HS-27A (cell line): ENCODE measurements at regions not wholly inside any gene's neighbourhood (a gene's known extent, or its start where the extent isn't known, plus 50 kb on each side); places are given as distances from the start of the nearest gene placed in this dataset.

Source experiments
- DNase-seq: peaks from one replicate; pipeline ENCODE4 v3.0.0-alpha.2; 2012; ENCODE audit warnings: low read depth, missing footprints

GRCh38 chr6:168908887-168909286, 344.8 kb downstream of the THBS2 start:
- peak; percentile 35 for DNase-seq

GRCh38 chr6:168908166-168908565, 345.5 kb downstream of the THBS2 start:
- peak; percentile 34 for DNase-seq

GRCh38 chr6:168906391-168906790, 347.3 kb downstream of the THBS2 start:
- no peak for DNase-seq

- peak; percentile 14 for DNase-seq
Measured at GRCh38 chr6:168905451-168906090, 348.1 kb downstream of the THBS2 start.

- DNase-seq, result no peak
Measured at GRCh38 chr6:168903613-168904345, 349.9 kb downstream of the THBS2 start.

- no peak for DNase-seq
Measured at GRCh38 chr6:168902075-168902474, 351.6 kb downstream of the THBS2 start.

- DNase-seq, result no peak
Measured at GRCh38 chr6:168901076-168901475, 352.6 kb downstream of the THBS2 start.

- no peak for DNase-seq
Measured at GRCh38 chr6:168896321-168896720, 357.3 kb downstream of the THBS2 start.

- peak; percentile 24 for DNase-seq
Measured at GRCh38 chr6:168895102-168895812, 358.4 kb downstream of the THBS2 start.

GRCh38 chr6:168892031-168892430, 361.6 kb downstream of the THBS2 start:
- DNase-seq, result no peak

GRCh38 chr6:168890981-168891365, 362.7 kb downstream of the THBS2 start:
- no peak for DNase-seq

- DNase-seq, result no peak
Measured at GRCh38 chr6:168890306-168890980, 363.2 kb downstream of the THBS2 start.

GRCh38 chr6:168888786-168889345, 364.8 kb downstream of the THBS2 start:
- no peak for DNase-seq

- no peak for DNase-seq
Measured at GRCh38 chr6:168888102-168888501, 365.5 kb downstream of the THBS2 start.

- DNase-seq, result no peak
Measured at GRCh38 chr6:168887621-168888020, 366.0 kb downstream of the THBS2 start.

GRCh38 chr6:168886964-168887363, 366.7 kb downstream of the THBS2 start:
- DNase-seq, result no peak

GRCh38 chr6:168885751-168886742, 367.6 kb downstream of the THBS2 start:
- DNase-seq, result no peak

- no peak for DNase-seq
Measured at GRCh38 chr6:168885196-168885595, 368.4 kb downstream of the THBS2 start.

- peak; percentile 7 for DNase-seq
Measured at GRCh38 chr6:168884646-168885086, 369.0 kb downstream of the THBS2 start.

GRCh38 chr6:168884050-168884645, 369.5 kb downstream of the THBS2 start:
- DNase-seq, result no peak
